ENCODE measurements at regions not wholly inside any gene's neighbourhood (a gene's known extent, or its start where the extent isn't known, plus 50 kb on each side); places are given as distances from the start of the nearest gene placed in this dataset.

GRCh38 chr2:67479261-67479660 is 82.1 kb downstream of the ETAA1 start:
- DNase-seq (ENCODE audit: extremely low read depth, low read depth): no peak
- no peak overlapping the region for H3K4me3 ChIP-seq (replicated peaks; ENCODE audit: low read depth, low read length)
- TF ChIP-seq CTCF (IDR thresholded peaks at IDR 0.05; ENCODE audit: low read depth, low read length, missing control alignments): no peak

GRCh38 chr2:67485431-67485830 is 88.3 kb downstream of the ETAA1 start:
- TF ChIP-seq CTCF (IDR thresholded peaks at IDR 0.05; ENCODE audit: low read depth, low read length, missing control alignments): no peak
- no peak for DNase-seq (ENCODE audit: extremely low read depth, low read depth)
- no peak overlapping the region for H3K4me3 ChIP-seq (replicated peaks; ENCODE audit: low read depth, low read length)

GRCh38 chr2:67486041-67486796 is 89.1 kb downstream of the ETAA1 start:
- no peak for DNase-seq (ENCODE audit: extremely low read depth, low read depth)
- no peak for TF ChIP-seq CTCF (IDR thresholded peaks at IDR 0.05; ENCODE audit: low read depth, low read length, missing control alignments)
- no peak overlapping the region for H3K4me3 ChIP-seq (replicated peaks; ENCODE audit: low read depth, low read length)

GRCh38 chr2:67487993-67488392 is 90.9 kb downstream of the ETAA1 start:
- H3K4me3 ChIP-seq (replicated peaks; ENCODE audit: low read depth, low read length): no peak overlapping the region
- DNase-seq (ENCODE audit: extremely low read depth, low read depth): no peak
- no peak for TF ChIP-seq CTCF (IDR thresholded peaks at IDR 0.05; ENCODE audit: low read depth, low read length, missing control alignments)

GRCh38 chr2:67489396-67489795 is 92.3 kb downstream of the ETAA1 start:
- H3K4me3 ChIP-seq (replicated peaks; ENCODE audit: low read depth, low read length): no peak overlapping the region
- no peak for DNase-seq (ENCODE audit: extremely low read depth, low read depth)
- no peak for TF ChIP-seq CTCF (IDR thresholded peaks at IDR 0.05; ENCODE audit: low read depth, low read length, missing control alignments)

- no peak for DNase-seq (ENCODE audit: extremely low read depth, low read depth)
- H3K4me3 ChIP-seq (replicated peaks; ENCODE audit: low read depth, low read length): no peak overlapping the region
- no peak for TF ChIP-seq CTCF (IDR thresholded peaks at IDR 0.05; ENCODE audit: low read depth, low read length, missing control alignments)
Observed at GRCh38 chr2:67498931-67499330, 101.8 kb downstream of the ETAA1 start.

- H3K4me3 ChIP-seq (replicated peaks; ENCODE audit: low read depth, low read length): no peak overlapping the region
- no peak for TF ChIP-seq CTCF (IDR thresholded peaks at IDR 0.05; ENCODE audit: low read depth, low read length, missing control alignments)
- DNase-seq (ENCODE audit: extremely low read depth, low read depth): no peak
Observed at GRCh38 chr2:67499989-67500388, 102.9 kb downstream of the ETAA1 start.

All from HFF-Myc (cell line).